ENCODE measurements at regions not wholly inside any gene's neighbourhood (a gene's known extent, or its start where the extent isn't known, plus 50 kb on each side); places are given as distances from the start of the nearest gene placed in this dataset.

DNA sequence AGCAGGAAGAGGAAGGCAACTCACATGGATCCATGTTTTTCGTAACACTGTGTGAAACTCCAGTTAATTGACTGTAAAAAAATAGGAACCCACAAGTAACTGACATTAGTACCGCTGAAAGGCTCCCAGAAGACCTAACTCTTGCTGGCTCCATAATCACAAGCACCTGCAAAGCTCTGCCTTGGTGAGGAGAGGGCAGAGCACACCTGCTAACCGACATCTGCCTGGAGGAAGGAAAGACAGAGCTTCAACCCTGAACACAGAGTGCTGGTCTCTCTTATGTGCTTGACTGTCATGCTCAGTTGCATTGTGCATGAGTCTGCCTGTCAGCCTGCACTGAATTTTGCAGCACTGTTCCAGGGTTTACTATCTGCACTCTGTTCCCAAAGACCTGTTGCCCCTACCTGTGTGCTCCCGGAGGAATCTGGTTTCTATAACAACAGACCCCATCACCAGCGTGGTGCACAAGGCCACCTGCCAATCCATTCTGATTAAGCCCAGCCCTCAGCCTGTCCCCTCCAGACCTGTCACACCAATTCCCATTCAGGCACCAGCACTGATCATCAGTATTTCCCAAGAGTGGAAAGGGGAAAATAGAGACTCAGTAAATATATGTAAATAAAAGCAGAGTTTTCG, 63.1 kb upstream of the ANKRD1 start:
- no peak for ATAC-seq
- no peak overlapping the region for H3K4me3 ChIP-seq (ENCODE audit: low read depth in 2 of 2, low read length in 2 of 2)
- no peaks in the 10 kb centered on the region; the same call in 1 of the 2 replicates for H3K27me3 ChIP-seq (ENCODE audit: control insufficient read depth, insufficient read depth, low read length)
- H3K36me3 ChIP-seq (ENCODE audit: control insufficient read depth, insufficient read depth, low read length): no peaks in the 10 kb centered on the region
- BruUV-seq (replicated peaks): no TSS peak
- intact Hi-C loops (cut with micrococcal nuclease; ENCODE audit: unreplicated experiment): no loop called here
- ChIA-PET CTCF (no interaction called here), POLR2A (no interaction called here)
- H3K27ac ChIP-seq (ENCODE audit: low read length): no peak overlapping the region
- no peaks in the 10 kb centered on the region for H3K4me1 ChIP-seq (ENCODE audit: control insufficient read depth, insufficient read depth, low read length)
- in situ Hi-C loops (cut with HindIII; ENCODE audit: low pct_unique_long_range_greater_than_20kb, low sequenced_read_pairs): no loop called here
- no peaks in the 10 kb centered on the region for H3K9me3 ChIP-seq (ENCODE audit: control insufficient read depth, insufficient read depth, low read depth, low read length)
- DNase-seq (ENCODE audit: low read depth, low spot score): no peak
- TF ChIP-seq, protein P1, sequence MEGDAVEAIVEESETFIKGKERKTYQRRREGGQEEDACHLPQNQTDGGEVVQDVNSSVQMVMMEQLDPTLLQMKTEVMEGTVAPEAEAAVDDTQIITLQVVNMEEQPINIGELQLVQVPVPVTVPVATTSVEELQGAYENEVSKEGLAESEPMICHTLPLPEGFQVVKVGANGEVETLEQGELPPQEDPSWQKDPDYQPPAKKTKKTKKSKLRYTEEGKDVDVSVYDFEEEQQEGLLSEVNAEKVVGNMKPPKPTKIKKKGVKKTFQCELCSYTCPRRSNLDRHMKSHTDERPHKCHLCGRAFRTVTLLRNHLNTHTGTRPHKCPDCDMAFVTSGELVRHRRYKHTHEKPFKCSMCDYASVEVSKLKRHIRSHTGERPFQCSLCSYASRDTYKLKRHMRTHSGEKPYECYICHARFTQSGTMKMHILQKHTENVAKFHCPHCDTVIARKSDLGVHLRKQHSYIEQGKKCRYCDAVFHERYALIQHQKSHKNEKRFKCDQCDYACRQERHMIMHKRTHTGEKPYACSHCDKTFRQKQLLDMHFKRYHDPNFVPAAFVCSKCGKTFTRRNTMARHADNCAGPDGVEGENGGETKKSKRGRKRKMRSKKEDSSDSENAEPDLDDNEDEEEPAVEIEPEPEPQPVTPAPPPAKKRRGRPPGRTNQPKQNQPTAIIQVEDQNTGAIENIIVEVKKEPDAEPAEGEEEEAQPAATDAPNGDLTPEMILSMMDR (IDR thresholded peaks at IDR 0.05): no peak
- TF ChIP-seq POLR2AphosphoS5 (IDR thresholded peaks at IDR 0.05; ENCODE audit: low read depth, low read length) (no peak), SIN3A (IDR thresholded peaks at IDR 0.05; ENCODE audit: borderline replicate concordance, insufficient read depth, low read depth, low read length) (no peak), TCF7L2 (IDR thresholded peaks at IDR 0.05; ENCODE audit: low read depth, low read length) (no peak)
- TF ChIP-seq, protein P2, sequence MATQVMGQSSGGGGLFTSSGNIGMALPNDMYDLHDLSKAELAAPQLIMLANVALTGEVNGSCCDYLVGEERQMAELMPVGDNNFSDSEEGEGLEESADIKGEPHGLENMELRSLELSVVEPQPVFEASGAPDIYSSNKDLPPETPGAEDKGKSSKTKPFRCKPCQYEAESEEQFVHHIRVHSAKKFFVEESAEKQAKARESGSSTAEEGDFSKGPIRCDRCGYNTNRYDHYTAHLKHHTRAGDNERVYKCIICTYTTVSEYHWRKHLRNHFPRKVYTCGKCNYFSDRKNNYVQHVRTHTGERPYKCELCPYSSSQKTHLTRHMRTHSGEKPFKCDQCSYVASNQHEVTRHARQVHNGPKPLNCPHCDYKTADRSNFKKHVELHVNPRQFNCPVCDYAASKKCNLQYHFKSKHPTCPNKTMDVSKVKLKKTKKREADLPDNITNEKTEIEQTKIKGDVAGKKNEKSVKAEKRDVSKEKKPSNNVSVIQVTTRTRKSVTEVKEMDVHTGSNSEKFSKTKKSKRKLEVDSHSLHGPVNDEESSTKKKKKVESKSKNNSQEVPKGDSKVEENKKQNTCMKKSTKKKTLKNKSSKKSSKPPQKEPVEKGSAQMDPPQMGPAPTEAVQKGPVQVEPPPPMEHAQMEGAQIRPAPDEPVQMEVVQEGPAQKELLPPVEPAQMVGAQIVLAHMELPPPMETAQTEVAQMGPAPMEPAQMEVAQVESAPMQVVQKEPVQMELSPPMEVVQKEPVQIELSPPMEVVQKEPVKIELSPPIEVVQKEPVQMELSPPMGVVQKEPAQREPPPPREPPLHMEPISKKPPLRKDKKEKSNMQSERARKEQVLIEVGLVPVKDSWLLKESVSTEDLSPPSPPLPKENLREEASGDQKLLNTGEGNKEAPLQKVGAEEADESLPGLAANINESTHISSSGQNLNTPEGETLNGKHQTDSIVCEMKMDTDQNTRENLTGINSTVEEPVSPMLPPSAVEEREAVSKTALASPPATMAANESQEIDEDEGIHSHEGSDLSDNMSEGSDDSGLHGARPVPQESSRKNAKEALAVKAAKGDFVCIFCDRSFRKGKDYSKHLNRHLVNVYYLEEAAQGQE (IDR thresholded peaks at IDR 0.05; ENCODE audit: insufficient read depth in 1 of 2, low read depth in 2 of 2, low read length in 1 of 2): no peak

DNA sequence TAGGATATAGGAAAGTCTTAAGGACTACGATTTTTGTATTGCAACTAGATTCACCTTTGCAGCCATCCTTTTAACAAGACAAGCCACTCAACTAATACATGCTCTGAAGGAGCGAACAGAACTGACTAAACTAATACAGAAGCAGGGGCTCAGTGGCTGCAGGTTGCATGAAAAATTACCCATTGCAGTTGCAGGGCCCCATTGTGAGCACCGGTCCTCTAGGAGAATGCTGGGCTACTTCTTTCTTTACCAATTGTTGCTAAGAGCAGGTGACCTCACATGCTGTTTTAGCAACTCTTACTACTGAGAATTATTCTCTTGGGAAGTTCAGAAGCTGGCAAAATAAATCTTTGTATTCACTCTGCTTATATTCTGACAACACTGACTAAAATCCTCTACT, 64.0 kb upstream of the ANKRD1 start:
- Histone ChIP-seq H3K27ac (ENCODE audit: low read length) (no peak overlapping the region), H3K27me3 (ENCODE audit: control insufficient read depth, insufficient read depth, low read length) (no peaks in the 10 kb centered on the region; the same call in 1 of the 2 replicates), H3K4me3 (ENCODE audit: low read depth in 2 of 2, low read length in 2 of 2) (no peak overlapping the region), H3K9me3 (ENCODE audit: control insufficient read depth, insufficient read depth, low read depth, low read length) (no peaks in the 10 kb centered on the region), H3K36me3 (ENCODE audit: control insufficient read depth, insufficient read depth, low read length) (no peaks in the 10 kb centered on the region), H3K4me1 (ENCODE audit: control insufficient read depth, insufficient read depth, low read length) (no peaks in the 10 kb centered on the region)
- TF ChIP-seq POLR2AphosphoS5 (IDR thresholded peaks at IDR 0.05; ENCODE audit: low read depth, low read length) (no peak), TCF7L2 (IDR thresholded peaks at IDR 0.05; ENCODE audit: low read depth, low read length) (no peak), SIN3A (IDR thresholded peaks at IDR 0.05; ENCODE audit: borderline replicate concordance, insufficient read depth, low read depth, low read length) (no peak)
- TF ChIP-seq, protein P2 (IDR thresholded peaks at IDR 0.05; ENCODE audit: insufficient read depth in 1 of 2, low read depth in 2 of 2, low read length in 1 of 2): no peak
- TF ChIP-seq, protein P1 (IDR thresholded peaks at IDR 0.05): no peak
- DNase-seq (ENCODE audit: low read depth, low spot score) (no peak), ATAC-seq (no peak)
- no TSS peak for BruUV-seq (replicated peaks)
- POLR2A ChIA-PET: no interaction called here
- intact Hi-C loops (cut with micrococcal nuclease; ENCODE audit: unreplicated experiment) (no loop called here), in situ Hi-C loops (cut with HindIII; ENCODE audit: low pct_unique_long_range_greater_than_20kb, low sequenced_read_pairs) (no loop called here)
- CTCF ChIA-PET: no interaction called here
